Testis (tissue), 2 donors: ENCODE measurements at regions not wholly inside any gene's neighbourhood (a gene's known extent, or its start where the extent isn't known, plus 50 kb on each side); places are given as distances from the start of the nearest gene placed in this dataset.

ENCODE experiments used
- POLR2A ChIP-seq: fragments of 450-650 bp; IDR thresholded peaks from one replicate; pipeline ENCODE4 v1.6.1; 2017; ENCODE audit warnings: antibody characterized with exemption, mild to moderate bottlenecking, moderate library complexity
- TF ChIP-seq, protein P1 (sequence below), 3 experiments: fragments of 450-650 bp in 2 of 3; fragments of 200-600 bp in 1 of 3; sonication (generic) in 1 of 3; IDR thresholded peaks; one replicate each; pipeline ENCODE4 v1.5.1; 2016 to 2019; ENCODE audit warnings: antibody characterized with exemption in 3 of 3, mild to moderate bottlenecking in 2 of 3, moderate library complexity in 1 of 3

DNA sequence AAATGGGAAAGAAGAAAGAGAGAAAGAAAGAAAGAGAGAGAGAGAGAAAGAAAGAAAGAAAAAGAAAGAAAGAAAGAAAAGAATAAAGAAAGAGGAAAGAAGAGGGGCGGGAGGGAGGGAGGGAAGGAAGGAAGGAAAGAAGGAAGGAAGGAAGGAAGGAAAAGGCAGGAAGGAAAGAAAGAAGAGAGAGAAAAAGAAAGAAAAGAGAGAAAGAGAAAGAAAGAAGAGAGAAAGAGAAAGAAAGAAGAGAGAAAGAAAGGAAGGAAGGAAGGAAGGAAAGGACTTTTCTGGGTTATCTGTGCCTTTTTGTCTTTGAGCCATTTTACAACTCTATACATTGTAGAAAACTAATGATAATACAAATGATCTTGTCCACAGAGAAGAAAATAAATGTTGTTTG is 136.6 kb upstream of the SMAD3 start:
- TF ChIP-seq, protein P1, sequence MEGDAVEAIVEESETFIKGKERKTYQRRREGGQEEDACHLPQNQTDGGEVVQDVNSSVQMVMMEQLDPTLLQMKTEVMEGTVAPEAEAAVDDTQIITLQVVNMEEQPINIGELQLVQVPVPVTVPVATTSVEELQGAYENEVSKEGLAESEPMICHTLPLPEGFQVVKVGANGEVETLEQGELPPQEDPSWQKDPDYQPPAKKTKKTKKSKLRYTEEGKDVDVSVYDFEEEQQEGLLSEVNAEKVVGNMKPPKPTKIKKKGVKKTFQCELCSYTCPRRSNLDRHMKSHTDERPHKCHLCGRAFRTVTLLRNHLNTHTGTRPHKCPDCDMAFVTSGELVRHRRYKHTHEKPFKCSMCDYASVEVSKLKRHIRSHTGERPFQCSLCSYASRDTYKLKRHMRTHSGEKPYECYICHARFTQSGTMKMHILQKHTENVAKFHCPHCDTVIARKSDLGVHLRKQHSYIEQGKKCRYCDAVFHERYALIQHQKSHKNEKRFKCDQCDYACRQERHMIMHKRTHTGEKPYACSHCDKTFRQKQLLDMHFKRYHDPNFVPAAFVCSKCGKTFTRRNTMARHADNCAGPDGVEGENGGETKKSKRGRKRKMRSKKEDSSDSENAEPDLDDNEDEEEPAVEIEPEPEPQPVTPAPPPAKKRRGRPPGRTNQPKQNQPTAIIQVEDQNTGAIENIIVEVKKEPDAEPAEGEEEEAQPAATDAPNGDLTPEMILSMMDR (IDR thresholded peaks at IDR 0.05) = no peak
- TF ChIP-seq POLR2A = no peak
